ENCODE measurements at regions not wholly inside any gene's neighbourhood (a gene's known extent, or its start where the extent isn't known, plus 50 kb on each side); places are given as distances from the start of the nearest gene placed in this dataset.

DNA sequence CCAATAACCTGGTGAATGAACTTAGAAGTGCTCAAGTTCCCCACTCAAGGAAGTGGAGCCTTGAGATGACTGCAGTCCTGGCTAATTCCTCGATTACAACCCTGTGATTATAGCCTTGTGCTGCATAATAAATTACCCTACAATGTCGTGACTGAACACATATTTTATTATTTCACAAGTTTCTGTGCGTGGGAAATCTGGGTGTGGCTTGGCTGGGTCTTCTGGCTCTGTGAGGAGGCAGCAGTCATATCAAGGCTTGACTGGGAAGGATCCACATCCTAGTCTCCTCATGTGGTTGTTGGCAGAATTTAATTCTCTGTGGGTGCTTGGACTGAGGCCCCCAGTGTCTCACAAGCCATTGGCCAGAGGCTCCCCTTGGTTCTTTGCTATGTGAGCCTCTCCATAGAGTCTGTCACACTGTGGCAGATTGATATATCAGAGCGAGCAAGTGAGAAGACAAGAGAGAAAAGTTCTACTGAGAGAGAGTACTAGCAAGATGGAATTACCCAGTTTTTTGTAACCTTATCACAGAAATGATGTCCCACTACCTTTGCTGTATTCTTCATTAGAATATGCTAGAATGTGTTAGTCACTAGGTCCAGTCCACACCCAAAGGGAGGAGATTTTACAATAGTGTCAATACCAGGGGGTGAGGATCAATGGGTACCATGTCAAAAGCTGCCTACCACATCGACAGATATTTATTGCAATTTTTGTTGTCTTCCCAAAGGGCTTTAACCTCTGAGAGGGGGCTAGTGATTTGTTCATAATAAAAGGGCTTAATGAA is 102.8 kb upstream of the TBC1D5 start:
- H3K9me3 ChIP-seq (ENCODE audit: insufficient read depth, low read length): no peaks in the 10 kb centered on the region
- no peaks in the 10 kb centered on the region for H3K27me3 ChIP-seq (ENCODE audit: insufficient read depth, insufficient read length)
- no peaks in the 10 kb centered on the region for H3K4me1 ChIP-seq (ENCODE audit: insufficient read depth, insufficient read length)
- H3K4me3 ChIP-seq (ENCODE audit: insufficient read length, low read depth): no peak overlapping the region
- DNase-seq (ENCODE audit: low read depth, low spot score): no peak
- H3K36me3 ChIP-seq (ENCODE audit: insufficient read depth, insufficient read length, low read length): no peaks in the 10 kb centered on the region
- TF ChIP-seq SUZ12 (IDR thresholded peaks at IDR 0.05; ENCODE audit: extremely low read depth, insufficient read depth, insufficient read length): no peak
- no peak overlapping the region for H3K9ac ChIP-seq (ENCODE audit: insufficient read length, low read depth)

DNA sequence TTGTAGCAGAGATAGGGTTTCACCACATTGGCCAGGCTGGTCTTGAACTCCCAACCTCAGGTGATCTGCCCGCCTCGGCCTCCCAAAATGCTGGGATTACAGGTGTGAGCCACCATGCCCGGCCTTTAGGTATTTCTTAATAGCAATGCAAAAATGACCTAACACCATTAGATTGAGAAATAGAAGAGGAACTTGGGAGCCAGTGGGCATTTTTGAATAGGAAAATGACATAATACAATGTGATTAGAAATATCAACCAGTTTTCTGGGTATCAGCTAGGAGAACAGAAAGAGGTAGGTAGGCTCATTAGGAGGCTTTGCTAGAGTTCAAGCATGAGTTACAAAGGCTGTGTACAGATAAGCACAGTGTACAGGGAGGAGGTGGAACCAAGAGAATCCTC is 101.8 kb upstream of the TBC1D5 start:
- TF ChIP-seq YY1 (IDR thresholded peaks at IDR 0.05; ENCODE audit: insufficient read depth, insufficient read length) (no peak), ZNF274 (IDR thresholded peaks at IDR 0.05; ENCODE audit: low read depth, low read length) (no peak), SUZ12 (IDR thresholded peaks at IDR 0.05; ENCODE audit: extremely low read depth, insufficient read depth, insufficient read length) (no peak)
- no peaks in the 10 kb centered on the region for H3K9me3 ChIP-seq (ENCODE audit: insufficient read depth, low read length)

GRCh38 chr3:17841190-17841828 is 98.9 kb upstream of the TBC1D5 start:
- DNase-seq (ENCODE audit: low read depth, low spot score): peak; percentile 80
- no peaks in the 10 kb centered on the region for H3K9me3 ChIP-seq (ENCODE audit: insufficient read depth, low read length)
- no peaks in the 10 kb centered on the region for H3K4me1 ChIP-seq (ENCODE audit: insufficient read depth, insufficient read length)
- H3K27me3 ChIP-seq (ENCODE audit: insufficient read depth, insufficient read length): no peaks in the 10 kb centered on the region
- H3K9ac ChIP-seq (ENCODE audit: insufficient read length, low read depth): no peak overlapping the region
- TF ChIP-seq ZNF274 (IDR thresholded peaks at IDR 0.05; ENCODE audit: low read depth, low read length) (no peak), SUZ12 (IDR thresholded peaks at IDR 0.05; ENCODE audit: extremely low read depth, insufficient read depth, insufficient read length) (no peak), YY1 (IDR thresholded peaks at IDR 0.05; ENCODE audit: insufficient read depth, insufficient read length) (no peak)
- H3K4me3 ChIP-seq (ENCODE audit: insufficient read length, low read depth): no peak overlapping the region
- H3K36me3 ChIP-seq (ENCODE audit: insufficient read depth, insufficient read length, low read length): no peaks in the 10 kb centered on the region

More for the DNA sequence above, 101.8 kb upstream of the TBC1D5 start:
- no peak overlapping the region for H3K9ac ChIP-seq (ENCODE audit: insufficient read length, low read depth)
- no peak overlapping the region for H3K4me3 ChIP-seq (ENCODE audit: insufficient read length, low read depth)
- H3K4me1 ChIP-seq (ENCODE audit: insufficient read depth, insufficient read length): no peaks in the 10 kb centered on the region
- no peak for DNase-seq (ENCODE audit: low read depth, low spot score)
- H3K27me3 ChIP-seq (ENCODE audit: insufficient read depth, insufficient read length): no peaks in the 10 kb centered on the region
- H3K36me3 ChIP-seq (ENCODE audit: insufficient read depth, insufficient read length, low read length): no peaks in the 10 kb centered on the region

DNA sequence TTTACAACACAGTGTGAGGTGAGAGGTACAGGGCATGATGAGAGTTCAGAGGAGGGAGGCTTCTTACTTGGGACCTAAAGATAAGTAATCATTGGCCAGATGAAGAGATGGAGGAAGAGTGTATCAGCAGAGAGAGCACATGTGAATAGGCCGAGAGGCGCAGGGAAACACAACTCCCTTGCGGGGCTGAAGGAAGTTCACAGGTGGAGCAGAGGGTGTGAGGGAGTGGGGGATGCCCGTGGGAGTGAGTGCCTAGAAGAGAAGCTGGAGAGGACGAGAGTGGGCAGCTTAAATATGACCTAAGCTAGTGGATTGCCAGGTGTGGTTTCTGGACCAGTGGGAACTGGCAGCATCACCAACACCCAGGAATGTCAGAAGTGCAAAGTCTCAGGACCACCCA is 98.2 kb upstream of the TBC1D5 start:
- Histone ChIP-seq H3K27me3 (ENCODE audit: insufficient read depth, insufficient read length) (no peaks in the 10 kb centered on the region), H3K4me3 (ENCODE audit: insufficient read length, low read depth) (no peak overlapping the region), H3K4me1 (ENCODE audit: insufficient read depth, insufficient read length) (no peaks in the 10 kb centered on the region), H3K9ac (ENCODE audit: insufficient read length, low read depth) (no peak overlapping the region), H3K9me3 (ENCODE audit: insufficient read depth, low read length) (no peaks in the 10 kb centered on the region), H3K36me3 (ENCODE audit: insufficient read depth, insufficient read length, low read length) (no peaks in the 10 kb centered on the region)
- TF ChIP-seq YY1 (IDR thresholded peaks at IDR 0.05; ENCODE audit: insufficient read depth, insufficient read length): no peak
- no peak for DNase-seq (ENCODE audit: low read depth, low spot score)

- Histone ChIP-seq H3K9ac (ENCODE audit: insufficient read length, low read depth) (no peak overlapping the region), H3K4me1 (ENCODE audit: insufficient read depth, insufficient read length) (no peaks in the 10 kb centered on the region), H3K4me3 (ENCODE audit: insufficient read length, low read depth) (no peak overlapping the region), H3K27me3 (ENCODE audit: insufficient read depth, insufficient read length) (no peaks in the 10 kb centered on the region), H3K36me3 (ENCODE audit: insufficient read depth, insufficient read length, low read length) (no peaks in the 10 kb centered on the region), H3K9me3 (ENCODE audit: insufficient read depth, low read length) (no peaks in the 10 kb centered on the region)
- DNase-seq (ENCODE audit: low read depth, low spot score): no peak
- TF ChIP-seq SUZ12 (IDR thresholded peaks at IDR 0.05; ENCODE audit: extremely low read depth, insufficient read depth, insufficient read length) (no peak), ZNF274 (IDR thresholded peaks at IDR 0.05; ENCODE audit: low read depth, low read length) (no peak), YY1 (IDR thresholded peaks at IDR 0.05; ENCODE audit: insufficient read depth, insufficient read length) (no peak)
Observed at GRCh38 chr3:17840126-17840525, 97.7 kb upstream of the TBC1D5 start.

DNA sequence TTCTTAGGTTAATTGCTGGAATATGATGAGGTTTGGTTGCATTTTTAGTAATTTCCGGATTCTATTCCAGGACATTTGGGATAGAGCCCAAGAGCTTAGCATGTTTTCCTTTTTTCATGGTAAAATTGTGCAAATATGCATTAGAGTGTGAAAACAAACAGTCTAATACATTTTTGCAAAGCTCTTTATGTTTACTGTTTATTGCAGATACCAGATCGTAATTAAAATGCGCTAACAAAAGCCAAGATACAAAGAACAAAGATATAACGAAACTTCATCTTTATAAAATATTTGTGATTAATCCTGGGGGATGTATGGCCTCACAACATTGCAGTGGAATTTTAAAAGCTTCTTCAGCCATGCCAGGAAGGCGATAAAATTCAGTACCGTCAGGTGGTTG is 94.5 kb upstream of the TBC1D5 start:
- H3K9me3 ChIP-seq (ENCODE audit: insufficient read depth, low read length): no peaks in the 10 kb centered on the region

GRCh38 chr3:17836092-17836491 is 93.7 kb upstream of the TBC1D5 start:
- H3K9ac ChIP-seq (ENCODE audit: insufficient read length, low read depth): no peak overlapping the region
- H3K4me1 ChIP-seq (ENCODE audit: insufficient read depth, insufficient read length): no peaks in the 10 kb centered on the region
- no peaks in the 10 kb centered on the region for H3K27me3 ChIP-seq (ENCODE audit: insufficient read depth, insufficient read length)
- H3K4me3 ChIP-seq (ENCODE audit: insufficient read length, low read depth): no peak overlapping the region
- TF ChIP-seq YY1 (IDR thresholded peaks at IDR 0.05; ENCODE audit: insufficient read depth, insufficient read length) (no peak), ZNF274 (IDR thresholded peaks at IDR 0.05; ENCODE audit: low read depth, low read length) (no peak), SUZ12 (IDR thresholded peaks at IDR 0.05; ENCODE audit: extremely low read depth, insufficient read depth, insufficient read length) (no peak)
- no peaks in the 10 kb centered on the region for H3K36me3 ChIP-seq (ENCODE audit: insufficient read depth, insufficient read length, low read length)
- H3K9me3 ChIP-seq (ENCODE audit: insufficient read depth, low read length): no peaks in the 10 kb centered on the region
- no peak for DNase-seq (ENCODE audit: low read depth, low spot score)

More for the DNA sequence above, 94.5 kb upstream of the TBC1D5 start:
- no peaks in the 10 kb centered on the region for H3K4me1 ChIP-seq (ENCODE audit: insufficient read depth, insufficient read length)
- H3K4me3 ChIP-seq (ENCODE audit: insufficient read length, low read depth): no peak overlapping the region
- H3K36me3 ChIP-seq (ENCODE audit: insufficient read depth, insufficient read length, low read length): no peaks in the 10 kb centered on the region
- no peaks in the 10 kb centered on the region for H3K27me3 ChIP-seq (ENCODE audit: insufficient read depth, insufficient read length)
- TF ChIP-seq YY1 (IDR thresholded peaks at IDR 0.05; ENCODE audit: insufficient read depth, insufficient read length): no peak
- no peak for TF ChIP-seq SUZ12 (IDR thresholded peaks at IDR 0.05; ENCODE audit: extremely low read depth, insufficient read depth, insufficient read length)
- TF ChIP-seq ZNF274 (IDR thresholded peaks at IDR 0.05; ENCODE audit: low read depth, low read length): no peak
- no peak for DNase-seq (ENCODE audit: low read depth, low spot score)
- no peak overlapping the region for H3K9ac ChIP-seq (ENCODE audit: insufficient read length, low read depth)
